HepG2 (cell line): ENCODE measurements at regions not wholly inside any gene's neighbourhood (a gene's known extent, or its start where the extent isn't known, plus 50 kb on each side); places are given as distances from the start of the nearest gene placed in this dataset.

Experiments used
- ATF1 ChIP-seq: IDR thresholded peaks from 2 replicates; pipeline ENCODE4 v1.6.1; 2016; ENCODE audit warnings: mild to moderate bottlenecking, control low read depth
- CC2D1A ChIP-seq: sonication (generic); formaldehyde crosslinking; IDR thresholded peaks from 2 replicates; pipeline ENCODE4 v1.8.1; 2023; ENCODE audit warnings: mild to moderate bottlenecking, missing genetic modification reagents
- CCDC6 ChIP-seq: sonication (generic); formaldehyde crosslinking; IDR thresholded peaks from 2 replicates; pipeline ENCODE4 v1.8.1; 2022; ENCODE audit warnings: mild to moderate bottlenecking, missing genetic modification reagents, moderate library complexity
- GABPA ChIP-seq, 2 experiments: IDR thresholded peaks; 2 replicates each; pipeline ENCODE4 v1.6.1; 2011 to 2016; ENCODE audit warnings: low read depth in 2 of 2, low read length in 1 of 2, missing biosample characterization in 1 of 2, missing genetic modification characterization in 1 of 2
- HMG20A ChIP-seq: IDR thresholded peaks from 2 replicates; pipeline ENCODE4 v1.6.1; 2016; ENCODE audit warnings: borderline replicate concordance
- HOXA3 ChIP-seq: sonication (generic); formaldehyde crosslinking; IDR thresholded peaks from 2 replicates; pipeline ENCODE4 v1.5.0; 2020; ENCODE audit warnings: missing genetic modification reagents
- IRF2 ChIP-seq: IDR thresholded peaks from 2 replicates; pipeline ENCODE4 v1.6.1; 2018; ENCODE audit warnings: missing genetic modification reagents, missing compliant biosample characterization
- JUND ChIP-seq: sonication (generic); formaldehyde crosslinking; IDR thresholded peaks from 2 replicates; pipeline ENCODE4 v1.8.0; 2022; ENCODE audit warnings: mild to moderate bottlenecking, missing genetic modification reagents
- MBNL3 ChIP-seq: fragments of 250-450 bp; sonication (Bioruptor Pico); conservative IDR thresholded peaks from 2 replicates; pipeline ENCODE4 v1.8.0; 2022; ENCODE audit warnings: mild to moderate bottlenecking, inconsistent platforms
- MXD1 ChIP-seq: sonication (generic); formaldehyde crosslinking; IDR thresholded peaks from 2 replicates; pipeline ENCODE4 v1.4.0; 2020; ENCODE audit warnings: mild to moderate bottlenecking, missing genetic modification reagents
- MZF1 ChIP-seq: sonication (generic); formaldehyde crosslinking; IDR thresholded peaks from 2 replicates; pipeline ENCODE4 v1.8.1; 2023; ENCODE audit warnings: mild to moderate bottlenecking, missing genetic modification reagents, borderline replicate concordance
- NFE2L2 ChIP-seq: fragments of 150-350 bp; IDR thresholded peaks from 2 replicates; pipeline ENCODE4 v1.6.1; 2014; ENCODE audit warnings: low read length
- NFKB2 ChIP-seq: sonication (generic); formaldehyde crosslinking; IDR thresholded peaks from 2 replicates; pipeline ENCODE4 v1.4.0; 2020; ENCODE audit warnings: missing genetic modification reagents, borderline replicate concordance
- NR1H2 ChIP-seq: sonication (generic); formaldehyde crosslinking; IDR thresholded peaks from 2 replicates; pipeline ENCODE4 v1.8.1; 2022; ENCODE audit warnings: low read depth, missing genetic modification reagents, borderline replicate concordance
- PLRG1 ChIP-seq: fragments of 450-650 bp; conservative IDR thresholded peaks from 2 replicates; pipeline ENCODE4 v1.6.1; 2016
- RFXANK ChIP-seq: IDR thresholded peaks from 2 replicates; pipeline ENCODE4 v1.6.1; 2016
- SMARCE1 ChIP-seq: fragments of 450-650 bp; IDR thresholded peaks from 2 replicates; pipeline ENCODE4 v1.6.1; 2017; ENCODE audit warnings: borderline replicate concordance
- TRIM22 ChIP-seq: fragments of 450-650 bp; IDR thresholded peaks from 2 replicates; pipeline ENCODE4 v1.6.1; 2017
- ZNF207 ChIP-seq: fragments of 450-650 bp; IDR thresholded peaks from 2 replicates; pipeline ENCODE4 v1.6.1; 2016; ENCODE audit warnings: antibody characterized with exemption, borderline replicate concordance
- ZNF292 ChIP-seq: sonication (generic); formaldehyde crosslinking; IDR thresholded peaks from 2 replicates; pipeline ENCODE4 v1.8.1; 2022; ENCODE audit warnings: mild to moderate bottlenecking, low read depth, missing genetic modification reagents, borderline replicate concordance
- ZNF343 ChIP-seq: sonication (generic); formaldehyde crosslinking; IDR thresholded peaks from 2 replicates; pipeline ENCODE4 v1.4.0; 2020; ENCODE audit warnings: mild to moderate bottlenecking, missing genetic modification reagents
- ZNF446 ChIP-seq: sonication (generic); formaldehyde crosslinking; IDR thresholded peaks from 2 replicates; pipeline ENCODE4 v1.5.0; 2020; ENCODE audit warnings: mild to moderate bottlenecking, missing genetic modification reagents
- ZNF543 ChIP-seq: sonication (generic); formaldehyde crosslinking; IDR thresholded peaks from 2 replicates; pipeline ENCODE4 v1.4.0; 2020; ENCODE audit warnings: mild to moderate bottlenecking, missing genetic modification reagents
- ZNF589 ChIP-seq: sonication (generic); formaldehyde crosslinking; conservative IDR thresholded peaks from 2 replicates; pipeline ENCODE4 v1.8.0; 2022; ENCODE audit warnings: mild to moderate bottlenecking, moderate library complexity, missing genetic modification reagents
- ZNF614 ChIP-seq: IDR thresholded peaks from 2 replicates; pipeline ENCODE4 v1.6.1; 2018; ENCODE audit warnings: missing biosample characterization, missing genetic modification reagents, inconsistent platforms, borderline replicate concordance
- ZNF746 ChIP-seq: sonication (generic); formaldehyde crosslinking; IDR thresholded peaks from 2 replicates; pipeline ENCODE4 v1.8.0; 2022; ENCODE audit warnings: mild to moderate bottlenecking, missing genetic modification reagents
- TF ChIP-seq, protein P1 (sequence below): IDR thresholded peaks from 2 replicates; pipeline ENCODE4 v1.6.1; 2018; ENCODE audit warnings: missing genetic modification reagents, mild to moderate bottlenecking, missing compliant biosample characterization
- TF ChIP-seq, protein P2 (sequence below): sonication (generic); formaldehyde crosslinking; IDR thresholded peaks from 2 replicates; pipeline ENCODE4 v1.8.1; 2023; ENCODE audit warnings: missing genetic modification reagents, inconsistent platforms, borderline replicate concordance
- TF ChIP-seq, protein P3 (sequence below): sonication (generic); formaldehyde crosslinking; conservative IDR thresholded peaks from 2 replicates; pipeline ENCODE4 v1.4.0; 2020; ENCODE audit warnings: missing genetic modification reagents

DNA sequence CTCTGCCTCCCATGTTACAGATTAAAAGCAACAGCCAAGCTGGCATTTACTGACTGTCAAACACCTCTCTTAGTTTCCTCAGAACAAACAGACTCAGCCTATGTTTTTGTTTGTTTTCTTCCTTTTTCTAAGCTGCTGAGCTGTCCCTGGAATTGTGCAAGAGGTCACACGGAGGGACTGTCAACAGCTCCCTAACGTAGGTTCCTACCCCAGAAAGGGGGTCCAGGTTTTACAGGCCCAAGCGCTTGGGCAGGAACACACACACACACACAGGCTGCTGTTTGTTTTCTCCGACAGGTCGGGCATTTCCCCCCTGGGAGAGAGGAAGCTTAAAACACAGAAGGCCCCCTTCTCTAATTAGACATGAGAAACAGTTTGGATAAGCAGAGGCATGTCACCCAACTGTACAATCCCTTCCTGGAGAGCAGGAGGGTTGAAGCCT is 739.6 kb upstream of the TBX3 start (continued):
- TF ChIP-seq RFXANK (CRISPR knock-in tag) = 0 out of 2 replicates have a peak, but pooled peaks have one; percentile 45
- no peak for TF ChIP-seq MXD1 (CRISPR knock-in tag)
- TF ChIP-seq NFE2L2 = no peak
- TF ChIP-seq MZF1 (CRISPR knock-in tag) = no peak
- peak; percentile 90 for TF ChIP-seq ZNF614 (CRISPR knock-in tag)
- TF ChIP-seq SMARCE1 = no peak
- no peak for TF ChIP-seq GABPA (IDR thresholded peaks at IDR 0.05; ENCODE audit: low read depth, low read length)
- TF ChIP-seq GABPA (CRISPR knock-in tag; IDR thresholded peaks at IDR 0.05; ENCODE audit: low read depth) = peak; percentile 56; the same call in 1 of the 2 replicates
- peak; percentile 93 for TF ChIP-seq CCDC6 (CRISPR knock-in tag)
- TF ChIP-seq, protein P1, sequence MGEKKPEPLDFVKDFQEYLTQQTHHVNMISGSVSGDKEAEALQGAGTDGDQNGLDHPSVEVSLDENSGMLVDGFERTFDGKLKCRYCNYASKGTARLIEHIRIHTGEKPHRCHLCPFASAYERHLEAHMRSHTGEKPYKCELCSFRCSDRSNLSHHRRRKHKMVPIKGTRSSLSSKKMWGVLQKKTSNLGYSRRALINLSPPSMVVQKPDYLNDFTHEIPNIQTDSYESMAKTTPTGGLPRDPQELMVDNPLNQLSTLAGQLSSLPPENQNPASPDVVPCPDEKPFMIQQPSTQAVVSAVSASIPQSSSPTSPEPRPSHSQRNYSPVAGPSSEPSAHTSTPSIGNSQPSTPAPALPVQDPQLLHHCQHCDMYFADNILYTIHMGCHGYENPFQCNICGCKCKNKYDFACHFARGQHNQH = peak; percentile 99
- TF ChIP-seq ZNF207 = no peak
- TF ChIP-seq, protein P2, sequence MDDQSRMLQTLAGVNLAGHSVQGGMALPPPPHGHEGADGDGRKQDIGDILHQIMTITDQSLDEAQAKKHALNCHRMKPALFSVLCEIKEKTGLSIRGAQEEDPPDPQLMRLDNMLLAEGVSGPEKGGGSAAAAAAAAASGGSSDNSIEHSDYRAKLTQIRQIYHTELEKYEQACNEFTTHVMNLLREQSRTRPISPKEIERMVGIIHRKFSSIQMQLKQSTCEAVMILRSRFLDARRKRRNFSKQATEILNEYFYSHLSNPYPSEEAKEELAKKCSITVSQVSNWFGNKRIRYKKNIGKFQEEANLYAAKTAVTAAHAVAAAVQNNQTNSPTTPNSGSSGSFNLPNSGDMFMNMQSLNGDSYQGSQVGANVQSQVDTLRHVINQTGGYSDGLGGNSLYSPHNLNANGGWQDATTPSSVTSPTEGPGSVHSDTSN (CRISPR knock-in tag) = no peak; the same call in 1 of the 2 replicates
- no peak for TF ChIP-seq TRIM22
- peak; percentile 96 for TF ChIP-seq HMG20A (CRISPR knock-in tag)
- 0 out of 2 replicates have a peak, but pooled peaks have one; percentile 51 for TF ChIP-seq NFKB2 (CRISPR knock-in tag)
- TF ChIP-seq ZNF589 (CRISPR knock-in tag) = peak; percentile 82; the same call in 1 of the 2 replicates
- no peak for TF ChIP-seq MBNL3
- TF ChIP-seq IRF2 (CRISPR knock-in tag) = peak; percentile 95
- TF ChIP-seq, protein P3, sequence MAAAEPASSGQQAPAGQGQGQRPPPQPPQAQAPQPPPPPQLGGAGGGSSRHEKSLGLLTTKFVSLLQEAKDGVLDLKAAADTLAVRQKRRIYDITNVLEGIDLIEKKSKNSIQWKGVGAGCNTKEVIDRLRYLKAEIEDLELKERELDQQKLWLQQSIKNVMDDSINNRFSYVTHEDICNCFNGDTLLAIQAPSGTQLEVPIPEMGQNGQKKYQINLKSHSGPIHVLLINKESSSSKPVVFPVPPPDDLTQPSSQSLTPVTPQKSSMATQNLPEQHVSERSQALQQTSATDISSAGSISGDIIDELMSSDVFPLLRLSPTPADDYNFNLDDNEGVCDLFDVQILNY (CRISPR knock-in tag) = 0 out of 2 replicates have a peak, but pooled peaks have one; percentile 46
- peak; percentile 77 for TF ChIP-seq ATF1 (CRISPR knock-in tag)
- no peak for TF ChIP-seq ZNF446 (CRISPR knock-in tag)
- TF ChIP-seq ZNF746 = peak; percentile 100
- peak; percentile 98 for TF ChIP-seq ZNF292 (CRISPR knock-in tag)
- TF ChIP-seq CC2D1A (CRISPR knock-in tag) = no peak
- peak; percentile 81 for TF ChIP-seq JUND
- TF ChIP-seq NR1H2 (CRISPR knock-in tag) = peak; percentile 61; the same call in 1 of the 2 replicates
- TF ChIP-seq ZNF543 (CRISPR knock-in tag) = peak; percentile 39; the same call in 1 of the 2 replicates
- TF ChIP-seq PLRG1 = no peak
- TF ChIP-seq ZNF343 = peak; percentile 66; the same call in 1 of the 2 replicates
- peak; percentile 94 for TF ChIP-seq HOXA3 (CRISPR knock-in tag)
